HCT116 (cell line): ENCODE measurements at regions not wholly inside any gene's neighbourhood (a gene's known extent, or its start where the extent isn't known, plus 50 kb on each side); places are given as distances from the start of the nearest gene placed in this dataset.

Experiments used
- ATAC-seq: fragments of 200-7000 bp; cut with Tn5 transposase; 2 replicates; pipeline ENCODE4 v1.9.1; 2020; ENCODE audit warnings: mild to moderate bottlenecking, moderate library complexity
- BruUV-seq: library from RNA; stranded (reverse); fragments of 400-500 nt; replicated peaks from 2 replicates; lab custom pipeline; 2021; lab: Mats Ljungman, UMichigan
- CTCF ChIA-PET: fragments of 300-600 bp; sonication (Branson Sonifier 250); formaldehyde crosslinking; loops from one replicate; lab custom pipeline; 2021; ENCODE audit warnings: antibody characterized with exemption; lab: Charles Lee
- POLR2A ChIA-PET: fragments of 300-600, 350-600 bp; sonication (Branson Sonifier 250); formaldehyde crosslinking; loops from one replicate; lab custom pipeline; 2021; ENCODE audit warnings: antibody characterized with exemption; lab: Charles Lee
- RAD21 ChIA-PET, 2 experiments: fragments of 300-600 bp; sonication (Branson Sonifier 250); formaldehyde crosslinking; loops; one replicate each; lab custom pipeline; 2023; ENCODE audit warnings: low total read pairs in 2 of 2; ENCODE audit not compliant: uncharacterized antibody in 2 of 2, unreplicated experiment in 2 of 2, low non-redundant PET in 1 of 2; lab: Charles Lee
- DNase-seq: peaks from one replicate; pipeline ENCODE4 v3.0.0-alpha.2; 2010; ENCODE audit warnings: low read depth, low spot score
- H2AFZ ChIP-seq: fragments of 200-600 bp; shearing (Covaris generic), sonication (generic); 2 replicates; pipeline ENCODE4 v1.6.1; 2017; ENCODE audit warnings: low read depth, mixed run types, mixed read lengths, antibody characterized with exemption, low read length; ENCODE audit not compliant: poor library complexity, severe bottlenecking
- H3K27ac ChIP-seq: 2 replicates; pipeline ENCODE4 v1.5.1; 2012; ENCODE audit warnings: low read depth, low read length
- H3K27me3 ChIP-seq: fragments of 200-600 bp; sonication (generic); 2 replicates; pipeline ENCODE4 v1.6.1; 2016; ENCODE audit warnings: mixed run types, low read length, mixed read lengths; ENCODE audit not compliant: insufficient read depth
- H3K36me3 ChIP-seq, 2 experiments: fragments of 200-500 bp in 1 of 2; fragments of 200-600 bp in 1 of 2; sonication (Bioruptor generic) in 1 of 2; sonication (generic) in 1 of 2; 2 replicates each; pipeline versions ENCODE4 v1.5.1 to v1.6.1; 2014 to 2016; ENCODE audit warnings: low read length in 2 of 2, inconsistent platforms in 1 of 2, mixed read lengths in 1 of 2, mixed run types in 1 of 2; ENCODE audit not compliant: insufficient read depth in 2 of 2, control insufficient read depth in 1 of 2
- H3K4me1 ChIP-seq, 2 experiments: fragments of 200-600 bp in 1 of 2; sonication (generic) in 1 of 2; 2 replicates each; pipeline versions ENCODE4 v1.5.1 to v1.6.1; 2012 to 2017; ENCODE audit warnings: low read length in 2 of 2, inconsistent platforms in 1 of 2, mild to moderate bottlenecking in 1 of 2, mixed read lengths in 1 of 2, mixed run types in 1 of 2, moderate library complexity in 1 of 2; ENCODE audit not compliant: insufficient read depth in 2 of 2, control insufficient read depth in 1 of 2
- H3K4me2 ChIP-seq: fragments of 200-600 bp; sonication (generic); 2 replicates; pipeline ENCODE4 v1.6.1; 2017; ENCODE audit warnings: mixed run types, low read length, mixed read lengths
- H3K4me3 ChIP-seq, 2 experiments: fragments of 200-600 bp in 1 of 2; sonication (generic) in 1 of 2; replicated peaks in 1 of 2; 2 replicates each; pipeline ENCODE4 v1.5.1; 2011 to 2016; ENCODE audit warnings: low read length in 2 of 2, control low read depth in 1 of 2, low read depth in 1 of 2, mild to moderate bottlenecking in 1 of 2, mixed read lengths in 1 of 2, mixed run types in 1 of 2
- H3K79me2 ChIP-seq: fragments of 200-600 bp; sonication (generic); 2 replicates; pipeline ENCODE4 v1.6.1; 2017; ENCODE audit warnings: mild to moderate bottlenecking, mixed run types, low read length, moderate library complexity, mixed read lengths; ENCODE audit not compliant: insufficient read depth
- H3K9ac ChIP-seq: fragments of 200-600 bp; sonication (generic); 2 replicates; pipeline ENCODE4 v1.6.1; 2016; ENCODE audit warnings: low read length, mixed read lengths
- H3K9me2 ChIP-seq: fragments of 200-600 bp; sonication (generic), shearing (Covaris generic); 2 replicates; pipeline ENCODE4 v1.6.1; 2017; ENCODE audit warnings: mixed run types, mild to moderate bottlenecking, moderate library complexity; ENCODE audit not compliant: insufficient read depth
- H3K9me3 ChIP-seq, 2 experiments: fragments of 200-500 bp in 1 of 2; fragments of 200-600 bp in 1 of 2; sonication (Bioruptor generic) in 1 of 2; sonication (generic) in 1 of 2; 2 replicates each; pipeline ENCODE4 v1.6.1; 2014 to 2017; ENCODE audit warnings: low read length in 2 of 2, mixed read lengths in 2 of 2, inconsistent platforms in 1 of 2, low read depth in 1 of 2, mild to moderate bottlenecking in 1 of 2, mixed run types in 1 of 2, moderate library complexity in 1 of 2; ENCODE audit not compliant: control insufficient read depth in 1 of 2, insufficient read depth in 1 of 2
- H4K20me1 ChIP-seq: fragments of 200-600 bp; sonication (generic), shearing (Covaris generic); 2 replicates; pipeline ENCODE4 v1.6.1; 2017; ENCODE audit warnings: mixed run types, mild to moderate bottlenecking, moderate library complexity; ENCODE audit not compliant: insufficient read depth
- CBX3 ChIP-seq: IDR thresholded peaks from 2 replicates; pipeline ENCODE4 v1.6.1; 2012; ENCODE audit warnings: low read depth
- CEBPB ChIP-seq: IDR thresholded peaks from 2 replicates; pipeline ENCODE4 v1.6.1; 2012; ENCODE audit warnings: low read depth
- CTCF ChIP-seq, 3 experiments: fragments of 200-600 bp in 1 of 3; sonication (generic) in 1 of 3; IDR thresholded peaks in 2 of 3; conservative IDR thresholded peaks in 1 of 3; 2 replicates each; pipeline ENCODE4 v1.5.1; 2012 to 2017; ENCODE audit warnings: low read depth in 2 of 3, low read length in 2 of 3, antibody characterized with exemption in 1 of 3, borderline replicate concordance in 1 of 3, control low read depth in 1 of 3, mild to moderate bottlenecking in 1 of 3, mixed read lengths in 1 of 3, mixed run types in 1 of 3, moderate library complexity in 1 of 3; ENCODE audit not compliant: insufficient read depth in 1 of 3
- ELF1 ChIP-seq: IDR thresholded peaks from 2 replicates; pipeline ENCODE4 v1.6.1; 2012; ENCODE audit warnings: low read depth, borderline replicate concordance
- EZH2 ChIP-seq: fragments of 200-600 bp; sonication (generic); IDR thresholded peaks from 2 replicates; pipeline ENCODE4 v1.6.1; 2017; ENCODE audit warnings: antibody characterized with exemption, mixed run types
- JUND ChIP-seq: IDR thresholded peaks from 2 replicates; pipeline ENCODE4 v1.6.1; 2012
- MAX ChIP-seq: IDR thresholded peaks from 2 replicates; pipeline ENCODE4 v1.6.1; 2012
- POLR2A ChIP-seq: IDR thresholded peaks from 2 replicates; pipeline ENCODE4 v1.7.0; 2011; ENCODE audit warnings: borderline replicate concordance; ENCODE audit not compliant: insufficient read depth, insufficient read length; ENCODE audit errors: extremely low read depth
- RAD21 ChIP-seq: IDR thresholded peaks from 2 replicates; pipeline ENCODE4 v1.6.1; 2012; ENCODE audit warnings: low read depth, mild to moderate bottlenecking
- REST ChIP-seq: IDR thresholded peaks from 2 replicates; pipeline ENCODE4 v1.6.1; 2012; ENCODE audit warnings: low read depth
- SP1 ChIP-seq: IDR thresholded peaks from 2 replicates; pipeline ENCODE4 v1.6.1; 2012; ENCODE audit warnings: low read depth
- TCF7L2 ChIP-seq: IDR thresholded peaks from 2 replicates; pipeline ENCODE4 v1.7.0; 2011; ENCODE audit warnings: borderline replicate concordance, inconsistent platforms; ENCODE audit not compliant: insufficient read depth, insufficient read length; ENCODE audit errors: extremely low read depth
- ZBTB33 ChIP-seq: IDR thresholded peaks from 2 replicates; pipeline ENCODE4 v1.6.1; 2011; ENCODE audit warnings: mild to moderate bottlenecking, low read length, moderate library complexity; ENCODE audit not compliant: insufficient replicate concordance; ENCODE audit errors: extremely low read depth
- ZNF274 ChIP-seq: fragments of 200-500 bp; sonication (Bioruptor generic); IDR thresholded peaks from 2 replicates; pipeline ENCODE4 v1.6.1; 2014; ENCODE audit warnings: mild to moderate bottlenecking, low read depth, low read length, inconsistent platforms
- intact Hi-C: fragments of 100-400 bp; cut with micrococcal nuclease; formaldehyde crosslinking; loops from 2 replicates; pipeline ENCODE4 v1.10.0; 2022

GRCh38 chr5:6877986-6878828 lies 165.0 kb downstream of the TENT4A start:
- Histone ChIP-seq H3K4me1 (no peaks in the 10 kb centered on the region), H3K36me3 (no peaks in the 10 kb centered on the region), H4K20me1 (no peaks in the 10 kb centered on the region), H3K27me3 (no peaks in the 10 kb centered on the region), H3K4me2 (no peak overlapping the region), H3K9me3 (no peaks in the 10 kb centered on the region)
- TF ChIP-seq ZNF274 (no peak), POLR2A (no peak), CTCF (IDR thresholded peaks at IDR 0.05 in 2 of 3, conservative IDR thresholded peaks at IDR 0.05 in 1 of 3; ENCODE audit: borderline replicate concordance in 1 of 3, insufficient read depth in 1 of 3, low read depth in 2 of 3, low read length in 2 of 3) (no peak), CBX3 (no peak), SP1 (no peak), EZH2 (no peak), CEBPB (no peak), ZBTB33 (no peak), JUND (no peak), ELF1 (no peak), MAX (no peak), RAD21 (no peak), REST (no peak), TCF7L2 (no peak)
- TF ChIP-seq, all 23 proteins: peak for 0
- Histone ChIP-seq H2AFZ (no peak overlapping the region), H3K9me2 (no peaks in the 10 kb centered on the region), H3K27ac (no peak overlapping the region), H3K79me2 (no peaks in the 10 kb centered on the region), H3K4me3 (no peak overlapping the region), H3K9ac (no peak overlapping the region)
- CTCF ChIA-PET = no interaction called here
- RAD21 ChIA-PET = no interaction called here
- ATAC-seq (no peak), DNase-seq (no peak)
- POLR2A ChIA-PET = no interaction called here
- BruUV-seq = no TSS peak
- intact Hi-C loops = no loop called here
